ENCODE measurements at regions not wholly inside any gene's neighbourhood (a gene's known extent, or its start where the extent isn't known, plus 50 kb on each side); places are given as distances from the start of the nearest gene placed in this dataset.
"Not testable (repeated sequence)": the region's sequence is repeated elsewhere in the genome, so short reads cannot be mapped to it uniquely, and the experiment has no call there.

- peaks cover 4% of the 10 kb centered on the region for H3K27me3 Mint-ChIP-seq
- no peak for ATAC-seq (ENCODE audit: low read depth)
- DNase-seq, result no peak
- POLR2A ChIA-PET, result no interaction called here
- H3K4me3 Mint-ChIP-seq, result no peak overlapping the region
- H3K27ac Mint-ChIP-seq, result no peak overlapping the region
- peaks cover 4% of the 10 kb centered on the region for H3K4me1 Mint-ChIP-seq
- no peaks in the 10 kb centered on the region for H3K36me3 Mint-ChIP-seq
- H3K9me3 Mint-ChIP-seq, result no peaks in the 10 kb centered on the region
Observed at GRCh38 chr3:193028258-193028657, 110.6 kb upstream of the MB21D2 start.

GRCh38 chr3:193029800-193030199 lies 112.1 kb upstream of the MB21D2 start:
- no peak for DNase-seq
- ATAC-seq (ENCODE audit: low read depth), result no peak
- Mint-ChIP-seq H3K36me3 (no peaks in the 10 kb centered on the region), H3K27ac (no peak overlapping the region), H3K4me3 (no peak overlapping the region), H3K4me1 (peaks cover 4% of the 10 kb centered on the region), H3K27me3 (peaks cover 4% of the 10 kb centered on the region), H3K9me3 (no peaks in the 10 kb centered on the region)
- POLR2A ChIA-PET, result no interaction called here

- H3K4me1 Mint-ChIP-seq, result peaks cover 4% of the 10 kb centered on the region
- POLR2A ChIA-PET, result no interaction called here
Observed at GRCh38 chr3:193030276-193030675, 112.6 kb upstream of the MB21D2 start.

GRCh38 chr3:193031911-193032310 lies 114.3 kb upstream of the MB21D2 start:
- H3K36me3 Mint-ChIP-seq, result no peaks in the 10 kb centered on the region
- H3K4me1 Mint-ChIP-seq, result peaks cover 4% of the 10 kb centered on the region
- DNase-seq (no peak), ATAC-seq (ENCODE audit: low read depth) (no peak)
- POLR2A ChIA-PET, result no interaction called here
- no peak overlapping the region for H3K27ac Mint-ChIP-seq
- no peaks in the 10 kb centered on the region for H3K27me3 Mint-ChIP-seq
- no peaks in the 10 kb centered on the region for H3K9me3 Mint-ChIP-seq
- no peak overlapping the region for H3K4me3 Mint-ChIP-seq

More at GRCh38 chr3:193030276-193030675, 112.6 kb upstream of the MB21D2 start:
- ATAC-seq (ENCODE audit: low read depth) (no peak), DNase-seq (no peak)
- Mint-ChIP-seq H3K36me3 (no peaks in the 10 kb centered on the region), H3K4me3 (no peak overlapping the region), H3K9me3 (no peaks in the 10 kb centered on the region), H3K27ac (no peak overlapping the region), H3K27me3 (peaks cover 4% of the 10 kb centered on the region)

- no peak for ATAC-seq (ENCODE audit: low read depth)
Observed at GRCh38 chr3:193033226-193033780, 115.6 kb upstream of the MB21D2 start.

GRCh38 chr3:193037828-193038227 lies 120.2 kb upstream of the MB21D2 start:
- ATAC-seq (ENCODE audit: low read depth); H3K27ac Mint-ChIP-seq; H3K9me3 Mint-ChIP-seq; H3K4me1 Mint-ChIP-seq; H3K36me3 Mint-ChIP-seq; H3K27me3 Mint-ChIP-seq; H3K4me3 Mint-ChIP-seq; DNase-seq; POLR2A ChIA-PET: not testable (repeated sequence)

More at GRCh38 chr3:193033226-193033780, 115.6 kb upstream of the MB21D2 start:
- no peak for DNase-seq
- Mint-ChIP-seq H3K36me3 (no peaks in the 10 kb centered on the region), H3K9me3 (no peaks in the 10 kb centered on the region), H3K4me1 (peaks cover 4% of the 10 kb centered on the region), H3K4me3 (no peak overlapping the region), H3K27ac (no peak overlapping the region), H3K27me3 (no peaks in the 10 kb centered on the region)
- POLR2A ChIA-PET, result no interaction called here

GRCh38 chr3:193039058-193039457 lies 121.4 kb upstream of the MB21D2 start:
- no peak for DNase-seq
- no peak for ATAC-seq (ENCODE audit: low read depth)
- H3K4me3 Mint-ChIP-seq, result no peak overlapping the region
- H3K4me1 Mint-ChIP-seq, result peaks cover 5% of the 10 kb centered on the region
- POLR2A ChIA-PET, result no interaction called here
- no peaks in the 10 kb centered on the region for H3K27me3 Mint-ChIP-seq
- no peaks in the 10 kb centered on the region for H3K9me3 Mint-ChIP-seq
- no peaks in the 10 kb centered on the region for H3K36me3 Mint-ChIP-seq
- H3K27ac Mint-ChIP-seq, result no peak overlapping the region

- H3K36me3 Mint-ChIP-seq, result no peaks in the 10 kb centered on the region
- DNase-seq, result no peak
- H3K27ac Mint-ChIP-seq, result no peak overlapping the region
- ATAC-seq (ENCODE audit: low read depth), result no peak
- H3K4me3 Mint-ChIP-seq, result no peak overlapping the region
- H3K9me3 Mint-ChIP-seq, result no peaks in the 10 kb centered on the region
- POLR2A ChIA-PET, result interaction anchor here (0.8 to 0.9 kb wide), 2 partner anchors 142 to 224 kb away, joined by 3 read pairs; no protein-coding TSS in a partner anchor
- no peaks in the 10 kb centered on the region for H3K27me3 Mint-ChIP-seq
- peaks cover 5% of the 10 kb centered on the region for H3K4me1 Mint-ChIP-seq
Observed at GRCh38 chr3:193040836-193041672, 123.4 kb upstream of the MB21D2 start.

- Mint-ChIP-seq H3K27me3 (no peaks in the 10 kb centered on the region), H3K9me3 (no peaks in the 10 kb centered on the region), H3K4me3 (no peak overlapping the region), H3K36me3 (no peaks in the 10 kb centered on the region), H3K27ac (no peak overlapping the region), H3K4me1 (no peaks in the 10 kb centered on the region)
- no peak for ATAC-seq (ENCODE audit: low read depth)
- POLR2A ChIA-PET, result no interaction called here
- no peak for DNase-seq
Observed at GRCh38 chr3:193046371-193046770, 128.7 kb upstream of the MB21D2 start.

- H3K27ac Mint-ChIP-seq; H3K4me3 Mint-ChIP-seq; DNase-seq; H3K4me1 Mint-ChIP-seq; H3K9me3 Mint-ChIP-seq; H3K36me3 Mint-ChIP-seq; ATAC-seq (ENCODE audit: low read depth); H3K27me3 Mint-ChIP-seq; POLR2A ChIA-PET: not testable (repeated sequence)
Observed at GRCh38 chr3:193047461-193047860, 129.8 kb upstream of the MB21D2 start.

GRCh38 chr3:193048127-193048526 lies 130.5 kb upstream of the MB21D2 start:
- POLR2A ChIA-PET, result no interaction called here
- Mint-ChIP-seq H3K27ac (no peak overlapping the region), H3K4me1 (no peaks in the 10 kb centered on the region), H3K4me3 (no peak overlapping the region), H3K9me3 (no peaks in the 10 kb centered on the region), H3K36me3 (no peaks in the 10 kb centered on the region), H3K27me3 (no peaks in the 10 kb centered on the region)
- ATAC-seq (ENCODE audit: low read depth) (no peak), DNase-seq (no peak)

GRCh38 chr3:193049935-193050334 lies 132.3 kb upstream of the MB21D2 start:
- DNase-seq (no peak), ATAC-seq (ENCODE audit: low read depth) (no peak)
- peaks cover 2% of the 10 kb centered on the region for H3K27me3 Mint-ChIP-seq
- H3K4me1 Mint-ChIP-seq, result no peaks in the 10 kb centered on the region
- H3K36me3 Mint-ChIP-seq, result no peaks in the 10 kb centered on the region
- H3K9me3 Mint-ChIP-seq, result no peaks in the 10 kb centered on the region
- H3K27ac Mint-ChIP-seq, result no peak overlapping the region
- POLR2A ChIA-PET, result no interaction called here
- no peak overlapping the region for H3K4me3 Mint-ChIP-seq

GRCh38 chr3:193051314-193051713 lies 133.7 kb upstream of the MB21D2 start:
- Mint-ChIP-seq H3K4me1 (no peaks in the 10 kb centered on the region), H3K27ac (no peak overlapping the region), H3K4me3 (no peak overlapping the region), H3K27me3 (peaks cover 2% of the 10 kb centered on the region), H3K9me3 (no peaks in the 10 kb centered on the region), H3K36me3 (no peaks in the 10 kb centered on the region)
- no peak for DNase-seq
- POLR2A ChIA-PET, result no interaction called here
- ATAC-seq (ENCODE audit: low read depth), result no peak

GRCh38 chr3:193052354-193053045 lies 134.8 kb upstream of the MB21D2 start:
- no peak for DNase-seq
- Mint-ChIP-seq H3K4me3 (no peak overlapping the region), H3K9me3 (no peaks in the 10 kb centered on the region), H3K4me1 (no peaks in the 10 kb centered on the region), H3K27ac (no peak overlapping the region), H3K27me3 (peaks cover 2% of the 10 kb centered on the region), H3K36me3 (no peaks in the 10 kb centered on the region)
- POLR2A ChIA-PET, result no interaction called here
- no peak for ATAC-seq (ENCODE audit: low read depth)
